KMS-11 (cell line): ENCODE measurements at regions not wholly inside any gene's neighbourhood (a gene's known extent, or its start where the extent isn't known, plus 50 kb on each side); places are given as distances from the start of the nearest gene placed in this dataset.
"Not testable (repeated sequence)": the region's sequence is repeated elsewhere in the genome, so short reads cannot be mapped to it uniquely, and the experiment has no call there.

Experiments
- H2AFZ ChIP-seq: fragments of 200-600 bp; sonication (generic); 2 replicates; pipeline ENCODE4 v1.6.1; 2016; ENCODE audit warnings: antibody characterized with exemption, mixed run types, low read depth
- H3K27ac ChIP-seq: fragments of 200-600 bp; sonication (generic); 2 replicates; pipeline ENCODE4 v1.6.1; 2016; ENCODE audit warnings: mild to moderate bottlenecking, mixed run types
- H3K27me3 ChIP-seq: fragments of 200-600 bp; sonication (generic); 2 replicates; pipeline ENCODE4 v1.6.1; 2017; ENCODE audit warnings: mild to moderate bottlenecking, low read depth, mixed run types, moderate library complexity; ENCODE audit not compliant: insufficient read depth
- H3K36me3 ChIP-seq: fragments of 200-600 bp; sonication (generic); 2 replicates; pipeline ENCODE4 v1.6.1; 2017; ENCODE audit warnings: mild to moderate bottlenecking, mixed run types; ENCODE audit not compliant: insufficient read depth
- H3K4me1 ChIP-seq: fragments of 200-600 bp; sonication (generic); 2 replicates; pipeline ENCODE4 v1.6.1; 2016; ENCODE audit warnings: mild to moderate bottlenecking, low read depth, mixed run types; ENCODE audit not compliant: poor library complexity, severe bottlenecking
- H3K4me2 ChIP-seq: fragments of 200-600 bp; sonication (generic); 2 replicates; pipeline ENCODE4 v1.7.0; 2016; ENCODE audit warnings: mild to moderate bottlenecking, mixed run types
- H3K4me3 ChIP-seq: fragments of 200-600 bp; sonication (generic); IDR thresholded peaks from 2 replicates; pipeline ENCODE4 v1.6.1; 2017; ENCODE audit warnings: low read depth, low read length, mixed read lengths; ENCODE audit not compliant: insufficient read depth
- H3K79me2 ChIP-seq: fragments of 200-600 bp; sonication (generic); 2 replicates; pipeline ENCODE4 v1.6.1; 2016; ENCODE audit warnings: low read depth, mixed run types; ENCODE audit not compliant: insufficient read depth
- H3K9ac ChIP-seq: fragments of 200-600 bp; sonication (generic); 2 replicates; pipeline ENCODE4 v1.6.1; 2016; ENCODE audit warnings: mild to moderate bottlenecking, mixed run types
- H4K20me1 ChIP-seq: fragments of 200-600 bp; sonication (generic); 2 replicates; pipeline ENCODE4 v1.6.1; 2016; ENCODE audit warnings: mild to moderate bottlenecking, mixed run types; ENCODE audit not compliant: insufficient read depth
- CTCF ChIP-seq: fragments of 200-600 bp; sonication (generic); conservative IDR thresholded peaks from 2 replicates; pipeline ENCODE4 v1.6.1; 2017; ENCODE audit warnings: low read depth, mild to moderate bottlenecking, antibody characterized with exemption, low read length, moderate library complexity, mixed read lengths

GRCh38 chr14:95616745-95617144 is 69.5 kb upstream of the TCL1B start:
- no peak overlapping the region for H3K4me2 ChIP-seq
- no peak for TF ChIP-seq CTCF
- no peaks in the 10 kb centered on the region for H3K79me2 ChIP-seq
- no peak overlapping the region for H3K4me3 ChIP-seq
- H3K36me3 ChIP-seq, result no peaks in the 10 kb centered on the region
- no peak overlapping the region for H2AFZ ChIP-seq
- no peaks in the 10 kb centered on the region for H4K20me1 ChIP-seq
- H3K4me1 ChIP-seq, result no peaks in the 10 kb centered on the region
- no peaks in the 10 kb centered on the region for H3K27me3 ChIP-seq
- no peak overlapping the region for H3K9ac ChIP-seq
- H3K27ac ChIP-seq, result no peak overlapping the region

GRCh38 chr14:95619785-95620417 is 66.3 kb upstream of the TCL1B start:
- no peaks in the 10 kb centered on the region for H3K27me3 ChIP-seq
- no peak overlapping the region for H3K4me2 ChIP-seq
- no peak overlapping the region for H2AFZ ChIP-seq
- TF ChIP-seq CTCF, result no peak
- H3K9ac ChIP-seq, result no peak overlapping the region
- H3K27ac ChIP-seq, result no peak overlapping the region
- H3K4me3 ChIP-seq, result no peak overlapping the region
- no peaks in the 10 kb centered on the region for H3K4me1 ChIP-seq
- H3K36me3 ChIP-seq, result no peaks in the 10 kb centered on the region
- H4K20me1 ChIP-seq, result no peaks in the 10 kb centered on the region
- H3K79me2 ChIP-seq, result no peaks in the 10 kb centered on the region

GRCh38 chr14:95620659-95621059 is 65.6 kb upstream of the TCL1B start:
- Histone ChIP-seq H3K4me2 (no peak overlapping the region), H3K4me1 (no peaks in the 10 kb centered on the region), H4K20me1 (no peaks in the 10 kb centered on the region), H3K79me2 (no peaks in the 10 kb centered on the region), H2AFZ (no peak overlapping the region), H3K27me3 (no peaks in the 10 kb centered on the region), H3K4me3 (no peak overlapping the region), H3K27ac (no peak overlapping the region), H3K9ac (no peak overlapping the region), H3K36me3 (no peaks in the 10 kb centered on the region)
- TF ChIP-seq CTCF, result no peak

- no peak overlapping the region for H2AFZ ChIP-seq
- H3K36me3 ChIP-seq, result no peaks in the 10 kb centered on the region
- H3K4me1 ChIP-seq, result no peaks in the 10 kb centered on the region
- H3K4me3 ChIP-seq, result no peak overlapping the region
- H3K79me2 ChIP-seq, result no peaks in the 10 kb centered on the region
- H3K27me3 ChIP-seq, result no peaks in the 10 kb centered on the region
- no peak overlapping the region for H3K4me2 ChIP-seq
- H3K27ac ChIP-seq, result no peak overlapping the region
- no peaks in the 10 kb centered on the region for H4K20me1 ChIP-seq
- no peak for TF ChIP-seq CTCF
- no peak overlapping the region for H3K9ac ChIP-seq
Observed at GRCh38 chr14:95623195-95623594, 63.0 kb upstream of the TCL1B start.

GRCh38 chr14:95625710-95626109 is 60.5 kb upstream of the TCL1B start:
- H3K4me2 ChIP-seq, H3K79me2 ChIP-seq, H3K27ac ChIP-seq, H4K20me1 ChIP-seq, H3K36me3 ChIP-seq, H3K27me3 ChIP-seq, H3K4me1 ChIP-seq, H2AFZ ChIP-seq, H3K4me3 ChIP-seq, H3K9ac ChIP-seq: not testable (repeated sequence)
